ENCODE measurements at regions not wholly inside any gene's neighbourhood (a gene's known extent, or its start where the extent isn't known, plus 50 kb on each side); places are given as distances from the start of the nearest gene placed in this dataset.

DNA sequence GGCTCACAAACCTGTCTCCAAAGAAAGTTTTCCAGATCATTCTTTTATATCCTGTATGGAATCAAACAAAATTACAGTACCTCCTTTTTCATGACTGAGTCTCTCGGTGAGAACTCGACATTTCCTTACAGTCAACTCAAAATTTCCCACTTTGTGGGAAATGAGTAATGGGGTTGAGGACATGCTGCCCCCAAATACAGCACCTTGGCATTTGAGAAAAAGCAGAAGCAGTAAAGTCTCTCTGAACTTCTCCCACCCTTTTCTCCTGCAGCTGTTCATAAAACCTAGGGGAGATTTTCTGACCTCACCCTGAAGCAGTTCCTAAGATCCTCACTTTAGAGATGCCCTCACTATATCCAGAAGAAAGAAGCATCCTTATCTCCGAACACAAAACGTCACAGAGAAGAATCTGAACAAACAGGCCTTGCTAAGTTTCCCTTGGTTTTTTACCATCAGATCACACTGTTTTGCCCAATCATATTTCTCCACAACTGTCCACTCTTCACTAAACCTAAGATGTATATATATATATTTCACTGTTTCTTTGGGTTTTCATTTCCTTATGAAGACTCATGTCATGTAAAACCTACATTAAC, 96.1 kb upstream of the APC start:
- POLR2A ChIA-PET = no interaction called here
- 85% methylated on average over 2 of the region's 4 CpGs for WGBS (ENCODE audit: insufficient coverage)
- CTCF ChIA-PET = no interaction called here

DNA sequence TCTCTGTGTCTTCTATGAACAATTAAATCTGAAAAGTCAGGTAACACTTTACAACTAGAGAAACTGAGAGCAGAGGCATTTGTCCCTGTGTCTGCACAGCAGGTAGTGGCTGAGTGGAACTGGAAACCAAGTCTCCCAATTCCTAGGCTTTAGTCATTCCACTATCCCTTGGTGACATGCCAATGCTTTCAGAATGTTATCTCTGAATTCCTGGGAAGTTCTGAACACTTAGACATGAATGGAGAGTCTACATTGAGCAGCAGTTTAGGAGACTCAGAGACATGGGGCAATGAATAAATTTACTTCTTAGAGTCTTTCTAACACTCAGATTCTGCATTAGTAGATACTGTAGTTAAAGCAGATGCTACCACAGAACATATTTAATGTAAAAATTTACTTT, 94.8 kb upstream of the APC start:
- ChIA-PET CTCF (no interaction called here), POLR2A (no interaction called here)
- Histone ChIP-seq H3K4me3 (ENCODE audit: control insufficient read depth in 1 of 7, extremely low read depth in 1 of 7, insufficient read depth in 4 of 7, low read depth in 2 of 7, low read length in 6 of 7) (no peak overlapping the region), H3K4me1 (ENCODE audit: control extremely low read depth in 1 of 4, control insufficient read depth in 4 of 4, insufficient read depth in 4 of 4, low read length in 3 of 4) (no peaks in the 10 kb centered on the region), H3K27me3 (replicated peaks in 2 of 5; ENCODE audit: control insufficient read depth in 4 of 5, insufficient read depth in 5 of 5, low read length in 4 of 5) (no peaks in the 10 kb centered on the region), H3K36me3 (ENCODE audit: control insufficient read depth in 4 of 4, insufficient read depth in 4 of 4, low read length in 3 of 4) (no peaks in the 10 kb centered on the region), H3K9me3 (ENCODE audit: control extremely low read depth in 1 of 5, control insufficient read depth in 4 of 5, insufficient read depth in 2 of 5, low read depth in 1 of 5, low read length in 4 of 5) (no peaks in the 10 kb centered on the region), H3K27ac (ENCODE audit: insufficient read depth in 1 of 2, low read depth in 1 of 2, low read length in 2 of 2, poor library complexity in 1 of 2, severe bottlenecking in 2 of 2) (no peak overlapping the region)
- DNase-seq = no peak

More for the DNA sequence above, 96.1 kb upstream of the APC start:
- H3K27me3 ChIP-seq (replicated peaks in 2 of 5; ENCODE audit: control insufficient read depth in 4 of 5, insufficient read depth in 5 of 5, low read length in 4 of 5) = no peaks in the 10 kb centered on the region
- no peaks in the 10 kb centered on the region for H3K9me3 ChIP-seq (ENCODE audit: control extremely low read depth in 1 of 5, control insufficient read depth in 4 of 5, insufficient read depth in 2 of 5, low read depth in 1 of 5, low read length in 4 of 5)
- no peak for DNase-seq
- no peaks in the 10 kb centered on the region for H3K4me1 ChIP-seq (ENCODE audit: control extremely low read depth in 1 of 4, control insufficient read depth in 4 of 4, insufficient read depth in 4 of 4, low read length in 3 of 4)
- no peak overlapping the region for H3K27ac ChIP-seq (ENCODE audit: insufficient read depth in 1 of 2, low read depth in 1 of 2, low read length in 2 of 2, poor library complexity in 1 of 2, severe bottlenecking in 2 of 2)
- no peaks in the 10 kb centered on the region for H3K36me3 ChIP-seq (ENCODE audit: control insufficient read depth in 4 of 4, insufficient read depth in 4 of 4, low read length in 3 of 4)
- no peak overlapping the region for H3K4me3 ChIP-seq (ENCODE audit: control insufficient read depth in 1 of 7, extremely low read depth in 1 of 7, insufficient read depth in 4 of 7, low read depth in 2 of 7, low read length in 6 of 7)

GRCh38 chr5:112643339-112643971, 94.2 kb upstream of the APC start:
- H3K27ac ChIP-seq (ENCODE audit: insufficient read depth in 1 of 2, low read depth in 1 of 2, low read length in 2 of 2, poor library complexity in 1 of 2, severe bottlenecking in 2 of 2) = no peak overlapping the region
- ChIA-PET CTCF (no interaction called here), POLR2A (no interaction called here)
- no peak overlapping the region for H3K4me3 ChIP-seq (ENCODE audit: control insufficient read depth in 1 of 7, extremely low read depth in 1 of 7, insufficient read depth in 4 of 7, low read depth in 2 of 7, low read length in 6 of 7)
- no peaks in the 10 kb centered on the region for H3K4me1 ChIP-seq (ENCODE audit: control extremely low read depth in 1 of 4, control insufficient read depth in 4 of 4, insufficient read depth in 4 of 4, low read length in 3 of 4)
- no peaks in the 10 kb centered on the region for H3K36me3 ChIP-seq (ENCODE audit: control insufficient read depth in 4 of 4, insufficient read depth in 4 of 4, low read length in 3 of 4)
- H3K27me3 ChIP-seq (replicated peaks in 2 of 5; ENCODE audit: control insufficient read depth in 4 of 5, insufficient read depth in 5 of 5, low read length in 4 of 5) = no peaks in the 10 kb centered on the region
- no peaks in the 10 kb centered on the region for H3K9me3 ChIP-seq (ENCODE audit: control extremely low read depth in 1 of 5, control insufficient read depth in 4 of 5, insufficient read depth in 2 of 5, low read depth in 1 of 5, low read length in 4 of 5)
- DNase-seq = no peak
- WGBS (ENCODE audit: insufficient coverage) = 92% methylated on average over 4 of the region's 4 CpGs

DNA sequence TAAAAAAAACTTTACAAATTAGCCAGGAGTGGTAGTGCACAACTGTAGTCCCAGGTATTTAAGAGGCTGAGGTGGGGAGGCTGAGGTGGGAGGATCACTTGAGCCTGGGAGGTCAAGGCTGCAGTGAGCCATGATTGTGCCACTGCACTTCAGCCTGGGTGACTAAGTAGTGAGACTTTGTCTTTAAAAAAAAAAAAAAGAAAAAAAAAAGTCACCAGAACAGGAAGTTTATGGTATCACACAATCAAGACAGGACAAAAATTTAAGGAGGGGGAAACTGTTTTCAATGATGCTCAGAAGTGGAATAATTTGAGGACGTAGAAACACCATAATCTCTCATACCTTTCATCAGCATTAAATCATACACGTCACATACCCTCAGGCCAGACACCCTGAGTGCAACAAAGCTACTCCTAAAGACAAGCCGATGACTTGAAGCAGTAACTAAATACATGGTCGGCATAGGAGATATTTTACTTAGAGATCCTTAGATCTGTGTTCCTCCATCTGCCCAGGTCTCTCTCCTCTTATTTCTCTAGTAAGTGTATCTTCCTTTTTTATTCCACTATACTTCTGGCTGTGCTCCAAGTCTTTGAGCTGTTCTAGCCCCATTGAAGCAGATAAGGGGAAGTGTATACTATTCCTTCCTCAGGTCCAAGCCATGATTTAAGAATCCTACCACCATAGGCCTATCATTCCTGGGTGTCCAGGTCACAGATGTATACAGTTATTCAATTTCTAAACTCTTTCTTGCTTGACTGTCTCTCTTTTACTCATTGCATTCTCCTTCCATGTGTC, 91.3 kb upstream of the APC start:
- ChIA-PET POLR2A (no interaction called here), CTCF (no interaction called here)
- Histone ChIP-seq H3K4me1 (ENCODE audit: control extremely low read depth in 1 of 4, control insufficient read depth in 4 of 4, insufficient read depth in 4 of 4, low read length in 3 of 4) (no peaks in the 10 kb centered on the region), H3K9me3 (ENCODE audit: control extremely low read depth in 1 of 5, control insufficient read depth in 4 of 5, insufficient read depth in 2 of 5, low read depth in 1 of 5, low read length in 4 of 5) (no peaks in the 10 kb centered on the region), H3K4me3 (ENCODE audit: control insufficient read depth in 1 of 7, extremely low read depth in 1 of 7, insufficient read depth in 4 of 7, low read depth in 2 of 7, low read length in 6 of 7) (no peak overlapping the region), H3K36me3 (ENCODE audit: control insufficient read depth in 4 of 4, insufficient read depth in 4 of 4, low read length in 3 of 4) (no peaks in the 10 kb centered on the region), H3K27ac (ENCODE audit: insufficient read depth in 1 of 2, low read depth in 1 of 2, low read length in 2 of 2, poor library complexity in 1 of 2, severe bottlenecking in 2 of 2) (no peak overlapping the region), H3K27me3 (replicated peaks in 2 of 5; ENCODE audit: control insufficient read depth in 4 of 5, insufficient read depth in 5 of 5, low read length in 4 of 5) (no peaks in the 10 kb centered on the region)
- WGBS (ENCODE audit: insufficient coverage) = 71% methylated on average over 2 of the region's 4 CpGs
- DNase-seq = peak; percentile 16 to 57 (median 47)

DNA sequence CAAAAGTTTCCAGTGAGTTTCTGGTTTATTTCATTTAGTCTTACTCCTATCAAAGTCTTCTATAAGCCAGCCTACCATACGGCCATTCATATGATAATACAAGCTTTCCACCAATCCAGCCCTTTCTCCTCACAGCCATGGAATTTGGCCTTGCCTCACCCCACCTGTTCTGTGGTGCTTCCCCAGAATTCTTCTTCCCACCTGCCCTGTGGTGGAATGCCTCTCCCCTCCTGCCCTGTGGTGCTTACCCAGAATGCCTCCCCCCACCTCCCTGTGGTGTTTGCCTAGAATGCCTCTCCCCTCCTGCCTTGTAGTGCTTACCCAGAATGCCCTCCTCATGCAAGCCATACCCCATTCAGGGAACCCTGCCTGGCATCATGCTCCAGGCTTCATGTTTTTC, 90.3 kb upstream of the APC start:
- H3K9me3 ChIP-seq (ENCODE audit: control extremely low read depth in 1 of 5, control insufficient read depth in 4 of 5, insufficient read depth in 2 of 5, low read depth in 1 of 5, low read length in 4 of 5) = no peaks in the 10 kb centered on the region
- no peak overlapping the region for H3K4me3 ChIP-seq (ENCODE audit: control insufficient read depth in 1 of 7, extremely low read depth in 1 of 7, insufficient read depth in 4 of 7, low read depth in 2 of 7, low read length in 6 of 7)
- H3K36me3 ChIP-seq (ENCODE audit: control insufficient read depth in 4 of 4, insufficient read depth in 4 of 4, low read length in 3 of 4) = no peaks in the 10 kb centered on the region
- 100% methylated on average over 1 of the region's 1 CpG for WGBS (ENCODE audit: insufficient coverage)
- POLR2A ChIA-PET = no interaction called here
- H3K4me1 ChIP-seq (ENCODE audit: control extremely low read depth in 1 of 4, control insufficient read depth in 4 of 4, insufficient read depth in 4 of 4, low read length in 3 of 4) = no peaks in the 10 kb centered on the region
- CTCF ChIA-PET = no interaction called here
- DNase-seq = no peak
- no peaks in the 10 kb centered on the region for H3K27me3 ChIP-seq (replicated peaks in 2 of 5; ENCODE audit: control insufficient read depth in 4 of 5, insufficient read depth in 5 of 5, low read length in 4 of 5)
- H3K27ac ChIP-seq (ENCODE audit: insufficient read depth in 1 of 2, low read depth in 1 of 2, low read length in 2 of 2, poor library complexity in 1 of 2, severe bottlenecking in 2 of 2) = no peak overlapping the region

GRCh38 chr5:112648264-112648663, 89.4 kb upstream of the APC start:
- Histone ChIP-seq H3K27ac (ENCODE audit: insufficient read depth in 1 of 2, low read depth in 1 of 2, low read length in 2 of 2, poor library complexity in 1 of 2, severe bottlenecking in 2 of 2) (no peak overlapping the region), H3K27me3 (replicated peaks in 2 of 5; ENCODE audit: control insufficient read depth in 4 of 5, insufficient read depth in 5 of 5, low read length in 4 of 5) (no peaks in the 10 kb centered on the region), H3K4me3 (ENCODE audit: control insufficient read depth in 1 of 7, extremely low read depth in 1 of 7, insufficient read depth in 4 of 7, low read depth in 2 of 7, low read length in 6 of 7) (no peak overlapping the region), H3K4me1 (ENCODE audit: control extremely low read depth in 1 of 4, control insufficient read depth in 4 of 4, insufficient read depth in 4 of 4, low read length in 3 of 4) (no peaks in the 10 kb centered on the region), H3K9me3 (ENCODE audit: control extremely low read depth in 1 of 5, control insufficient read depth in 4 of 5, insufficient read depth in 2 of 5, low read depth in 1 of 5, low read length in 4 of 5) (no peaks in the 10 kb centered on the region), H3K36me3 (ENCODE audit: control insufficient read depth in 4 of 4, insufficient read depth in 4 of 4, low read length in 3 of 4) (no peaks in the 10 kb centered on the region)
- no peak for DNase-seq
- ChIA-PET POLR2A (no interaction called here), CTCF (no interaction called here)
- WGBS (ENCODE audit: insufficient coverage) = 100% methylated on average over 1 of the region's 1 CpG

- ChIA-PET CTCF (interaction anchor here (0.6 to 0.8 kb wide), 2 partner anchors 43 to 265 kb away, joined by 3 read pairs; no protein-coding TSS in a partner anchor), POLR2A (no interaction called here)
- Histone ChIP-seq H3K4me1 (ENCODE audit: control extremely low read depth in 1 of 4, control insufficient read depth in 4 of 4, insufficient read depth in 4 of 4, low read length in 3 of 4) (no peaks in the 10 kb centered on the region), H3K9me3 (ENCODE audit: control extremely low read depth in 1 of 5, control insufficient read depth in 4 of 5, insufficient read depth in 2 of 5, low read depth in 1 of 5, low read length in 4 of 5) (no peaks in the 10 kb centered on the region), H3K27ac (ENCODE audit: insufficient read depth in 1 of 2, low read depth in 1 of 2, low read length in 2 of 2, poor library complexity in 1 of 2, severe bottlenecking in 2 of 2) (no peak overlapping the region), H3K4me3 (ENCODE audit: control insufficient read depth in 1 of 7, extremely low read depth in 1 of 7, insufficient read depth in 4 of 7, low read depth in 2 of 7, low read length in 6 of 7) (no peak overlapping the region), H3K27me3 (replicated peaks in 2 of 5; ENCODE audit: control insufficient read depth in 4 of 5, insufficient read depth in 5 of 5, low read length in 4 of 5) (no peaks in the 10 kb centered on the region), H3K36me3 (ENCODE audit: control insufficient read depth in 4 of 4, insufficient read depth in 4 of 4, low read length in 3 of 4) (no peaks in the 10 kb centered on the region)
- DNase-seq = no peak
- 80% methylated on average over 6 of the region's 6 CpGs for WGBS (ENCODE audit: insufficient coverage)
Observed at GRCh38 chr5:112649882-112650281, 87.8 kb upstream of the APC start.

Measured in common myeloid progenitor, CD34-positive (primary cell).